RWPE2 (cell line): ENCODE measurements at regions not wholly inside any gene's neighbourhood (a gene's known extent, or its start where the extent isn't known, plus 50 kb on each side); places are given as distances from the start of the nearest gene placed in this dataset.

Experiments
- ATAC-seq: fragments of 200-7000 bp; cut with Tn5 transposase; 3 replicates; pipeline ENCODE4 v1.9.1; 2021; ENCODE audit warnings: low read depth
- DNase-seq: peaks from one replicate; pipeline ENCODE4 v3.0.0-alpha.2; 2020; ENCODE audit warnings: low spot score
- H3K27ac ChIP-seq: fragments of 450-650 bp; 2 replicates; pipeline ENCODE4 v1.5.1; 2017; ENCODE audit warnings: mild to moderate bottlenecking; ENCODE audit not compliant: poor library complexity, severe bottlenecking
- H3K27me3 ChIP-seq: fragments of 250-450 bp; sonication (Bioruptor Pico); 2 replicates; pipeline ENCODE4 v1.5.1; 2021; ENCODE audit warnings: mild to moderate bottlenecking, moderate library complexity; ENCODE audit not compliant: insufficient read depth, poor library complexity, severe bottlenecking
- H3K36me3 ChIP-seq: fragments of 250-450 bp; sonication (Bioruptor Pico); 2 replicates; pipeline ENCODE4 v1.5.1; 2020; ENCODE audit warnings: low read depth, mild to moderate bottlenecking, moderate library complexity
- H3K4me1 ChIP-seq: fragments of 250-450 bp; sonication (Bioruptor Pico); 2 replicates; pipeline ENCODE4 v1.5.1; 2021; ENCODE audit warnings: mild to moderate bottlenecking, moderate library complexity; ENCODE audit not compliant: insufficient read depth, poor library complexity, severe bottlenecking
- H3K4me3 ChIP-seq: fragments of 250-450 bp; sonication (Bioruptor Pico); 2 replicates; pipeline ENCODE4 v1.5.1; 2021; ENCODE audit warnings: mild to moderate bottlenecking, moderate library complexity; ENCODE audit not compliant: severe bottlenecking
- H3K9me3 ChIP-seq: fragments of 250-450 bp; sonication (Bioruptor Pico); 2 replicates; pipeline ENCODE4 v1.5.1; 2021; ENCODE audit warnings: mild to moderate bottlenecking, moderate library complexity; ENCODE audit not compliant: severe bottlenecking
- TF ChIP-seq, protein P1 (sequence below): fragments of 450-650 bp; IDR thresholded peaks from one replicate; pipeline ENCODE4 v1.5.1; 2017; ENCODE audit warnings: mild to moderate bottlenecking, moderate library complexity; ENCODE audit not compliant: poor library complexity, severe bottlenecking

DNA sequence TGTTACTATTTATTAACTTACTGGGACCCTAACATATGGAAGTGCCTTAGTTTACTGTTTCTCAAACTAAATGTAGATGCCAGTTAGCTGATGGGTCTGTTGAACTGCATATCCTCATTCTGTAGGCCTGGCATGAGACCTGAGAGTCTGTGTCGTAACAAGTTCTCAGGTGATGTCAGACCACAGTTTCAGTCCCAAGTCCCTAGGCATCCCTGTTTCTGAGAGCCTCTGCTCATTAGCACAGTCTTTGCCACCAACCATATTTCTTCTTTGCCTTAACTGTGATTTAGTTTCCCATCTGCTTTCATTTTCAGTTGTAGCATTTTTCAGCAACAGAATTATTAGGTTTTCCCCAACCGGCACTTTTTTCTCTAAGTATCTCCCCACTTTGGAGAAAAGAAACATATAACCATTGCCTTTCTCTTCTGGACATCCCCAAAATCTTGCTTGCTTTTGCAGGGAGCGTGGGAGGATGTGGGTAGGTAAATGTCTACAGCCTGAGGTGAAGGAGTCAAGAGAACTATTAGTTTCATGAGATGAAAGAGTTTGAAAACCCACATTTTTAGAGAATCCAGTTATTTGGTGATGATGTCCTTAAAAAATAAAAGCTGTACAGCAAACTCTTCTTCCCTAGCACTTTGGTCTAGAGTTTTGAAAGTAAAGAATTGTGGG, 74.6 kb downstream of the NUDT12 start:
- Histone ChIP-seq H3K4me3 (no peak overlapping the region), H3K9me3 (no peaks in the 10 kb centered on the region), H3K36me3 (no peaks in the 10 kb centered on the region), H3K27me3 (peaks cover 13% of the 10 kb centered on the region), H3K27ac (no peak overlapping the region), H3K4me1 (no peaks in the 10 kb centered on the region)
- no peak for DNase-seq
- TF ChIP-seq, protein P1, sequence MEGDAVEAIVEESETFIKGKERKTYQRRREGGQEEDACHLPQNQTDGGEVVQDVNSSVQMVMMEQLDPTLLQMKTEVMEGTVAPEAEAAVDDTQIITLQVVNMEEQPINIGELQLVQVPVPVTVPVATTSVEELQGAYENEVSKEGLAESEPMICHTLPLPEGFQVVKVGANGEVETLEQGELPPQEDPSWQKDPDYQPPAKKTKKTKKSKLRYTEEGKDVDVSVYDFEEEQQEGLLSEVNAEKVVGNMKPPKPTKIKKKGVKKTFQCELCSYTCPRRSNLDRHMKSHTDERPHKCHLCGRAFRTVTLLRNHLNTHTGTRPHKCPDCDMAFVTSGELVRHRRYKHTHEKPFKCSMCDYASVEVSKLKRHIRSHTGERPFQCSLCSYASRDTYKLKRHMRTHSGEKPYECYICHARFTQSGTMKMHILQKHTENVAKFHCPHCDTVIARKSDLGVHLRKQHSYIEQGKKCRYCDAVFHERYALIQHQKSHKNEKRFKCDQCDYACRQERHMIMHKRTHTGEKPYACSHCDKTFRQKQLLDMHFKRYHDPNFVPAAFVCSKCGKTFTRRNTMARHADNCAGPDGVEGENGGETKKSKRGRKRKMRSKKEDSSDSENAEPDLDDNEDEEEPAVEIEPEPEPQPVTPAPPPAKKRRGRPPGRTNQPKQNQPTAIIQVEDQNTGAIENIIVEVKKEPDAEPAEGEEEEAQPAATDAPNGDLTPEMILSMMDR: no peak
- no peak for ATAC-seq

DNA sequence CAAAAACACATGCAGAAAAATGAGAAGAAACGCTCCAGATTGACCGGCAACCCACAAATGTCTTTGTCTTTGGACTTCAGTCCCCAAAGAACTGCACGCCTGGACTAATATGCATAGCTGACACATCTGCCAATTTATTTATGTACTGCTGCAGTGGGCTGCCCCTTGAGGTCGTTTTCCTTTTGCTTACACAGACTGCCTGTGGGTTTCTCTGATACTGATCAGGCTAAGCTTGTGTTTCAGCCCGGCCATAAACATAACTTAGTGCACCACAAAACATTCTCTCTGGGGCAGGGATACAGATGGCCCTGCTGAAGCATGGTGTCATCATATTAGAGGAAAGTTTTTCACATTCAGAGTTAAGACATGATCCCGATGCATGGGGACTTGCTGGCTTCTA, 75.4 kb downstream of the NUDT12 start:
- H3K9me3 ChIP-seq: no peaks in the 10 kb centered on the region
- DNase-seq: no peak

DNA sequence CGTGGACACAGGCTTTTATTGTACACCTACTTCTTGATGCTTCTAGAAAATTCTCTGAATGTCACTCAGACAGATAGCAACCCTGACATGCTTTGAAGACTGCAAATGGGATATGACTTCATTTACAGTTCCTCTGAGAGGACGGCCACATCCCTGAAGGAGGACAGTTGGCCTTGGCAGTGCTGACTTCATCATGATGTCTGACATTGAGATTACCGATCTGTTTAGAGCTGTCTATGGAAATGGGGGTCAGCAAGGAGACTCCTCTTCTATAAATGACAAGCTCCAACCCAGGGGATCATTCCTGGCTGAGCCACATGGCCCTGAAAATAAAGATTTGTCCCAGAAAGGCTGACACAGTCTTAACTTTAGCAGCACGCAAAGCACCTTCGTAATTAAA, 75.8 kb downstream of the NUDT12 start:
- H3K4me1 ChIP-seq: no peaks in the 10 kb centered on the region
- ATAC-seq (no peak), DNase-seq (no peak)
- no peaks in the 10 kb centered on the region for H3K9me3 ChIP-seq
- H3K27me3 ChIP-seq: peaks cover 2% of the 10 kb centered on the region
- H3K27ac ChIP-seq: no peak overlapping the region
- H3K36me3 ChIP-seq: no peaks in the 10 kb centered on the region
- TF ChIP-seq, protein P1: no peak
- no peak overlapping the region for H3K4me3 ChIP-seq

More for the DNA sequence above, 75.4 kb downstream of the NUDT12 start:
- TF ChIP-seq, protein P1: no peak
- H3K4me1 ChIP-seq: no peaks in the 10 kb centered on the region
- no peak overlapping the region for H3K27ac ChIP-seq
- H3K4me3 ChIP-seq: no peak overlapping the region
- ATAC-seq: no peak
- peaks cover 7% of the 10 kb centered on the region for H3K27me3 ChIP-seq
- H3K36me3 ChIP-seq: no peaks in the 10 kb centered on the region

DNA sequence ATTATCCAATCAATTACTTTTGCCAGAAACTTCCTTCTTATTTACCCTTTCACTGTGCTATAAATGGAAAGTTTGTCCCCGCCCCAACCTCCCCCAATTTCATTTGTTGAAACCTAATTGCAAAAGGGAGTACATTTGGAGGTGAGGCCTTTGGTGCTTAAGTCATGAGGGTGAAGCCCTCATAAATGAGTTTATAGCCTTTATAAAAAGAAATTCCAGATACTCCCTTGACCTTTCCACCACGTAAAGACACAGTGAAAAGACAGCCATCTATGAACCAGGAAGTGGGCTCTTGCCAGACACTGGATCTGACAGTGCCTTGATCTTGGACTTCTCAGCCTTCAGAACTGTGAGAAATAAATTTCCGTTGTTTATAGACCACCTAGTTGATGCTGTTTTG, 82.3 kb downstream of the NUDT12 start:
- DNase-seq (no peak), ATAC-seq (no peak)
- no peaks in the 10 kb centered on the region for H3K27me3 ChIP-seq
- no peaks in the 10 kb centered on the region for H3K9me3 ChIP-seq
- H3K4me3 ChIP-seq: no peak overlapping the region
- no peaks in the 10 kb centered on the region for H3K4me1 ChIP-seq
- no peaks in the 10 kb centered on the region for H3K36me3 ChIP-seq
- no peak overlapping the region for H3K27ac ChIP-seq
- TF ChIP-seq, protein P1: no peak

DNA sequence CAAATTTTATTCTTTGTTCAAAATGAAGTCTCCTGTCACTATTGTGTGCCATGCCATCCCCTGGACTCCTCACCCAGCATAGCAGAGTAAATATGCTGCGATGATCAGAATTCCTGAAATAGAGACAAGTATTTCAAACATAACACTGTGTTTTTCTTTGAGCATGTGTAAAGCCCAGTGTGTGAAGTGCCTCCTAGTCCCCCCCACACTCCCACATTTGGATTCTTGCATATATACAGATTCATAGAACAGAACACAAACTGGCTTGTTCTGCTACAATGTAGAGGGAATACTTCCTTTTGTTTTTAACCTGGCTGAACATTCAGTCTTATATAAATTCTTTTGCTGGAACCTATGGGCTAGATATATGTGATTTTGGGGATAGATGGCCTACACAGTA, 84.9 kb downstream of the NUDT12 start:
- Histone ChIP-seq H3K36me3 (no peaks in the 10 kb centered on the region), H3K27ac (no peak overlapping the region), H3K4me3 (no peak overlapping the region), H3K27me3 (no peaks in the 10 kb centered on the region), H3K9me3 (no peaks in the 10 kb centered on the region), H3K4me1 (no peaks in the 10 kb centered on the region)
- DNase-seq (no peak), ATAC-seq (no peak)
- TF ChIP-seq, protein P1: no peak
